HepG2 (cell line): ENCODE measurements at regions not wholly inside any gene's neighbourhood (a gene's known extent, or its start where the extent isn't known, plus 50 kb on each side); places are given as distances from the start of the nearest gene placed in this dataset.

ENCODE experiments used
- BCL6 ChIP-seq: IDR thresholded peaks from 2 replicates; pipeline ENCODE4 v1.6.1; 2016; ENCODE audit warnings: missing genetic modification reagents, missing compliant biosample characterization
- CCAR2 ChIP-seq: fragments of 200-400 bp; formaldehyde crosslinking; optimal IDR thresholded peaks from 2 replicates; pipeline ENCODE3; 2018; ENCODE audit warnings: low read depth, mild to moderate bottlenecking, low read length, moderate library complexity
- CHD4 ChIP-seq: fragments of 200-600 bp; sonication (generic); IDR thresholded peaks from 2 replicates; pipeline ENCODE4 v1.7.0; 2017; ENCODE audit warnings: mild to moderate bottlenecking, low read length, borderline replicate concordance
- FOXC1 ChIP-seq: sonication (generic); formaldehyde crosslinking; IDR thresholded peaks from 2 replicates; pipeline ENCODE4 v1.8.0; 2022; ENCODE audit warnings: mild to moderate bottlenecking, missing genetic modification reagents, borderline replicate concordance
- GABPB1 ChIP-seq: IDR thresholded peaks from 2 replicates; pipeline ENCODE4 v1.6.1; 2016; ENCODE audit warnings: mild to moderate bottlenecking, missing genetic modification reagents, moderate library complexity, missing compliant biosample characterization
- GFI1 ChIP-seq: sonication (generic); formaldehyde crosslinking; IDR thresholded peaks from 2 replicates; pipeline ENCODE4 v1.5.0; 2020; ENCODE audit warnings: missing genetic modification reagents, mild to moderate bottlenecking, borderline replicate concordance
- KLF13 ChIP-seq: sonication (generic); formaldehyde crosslinking; IDR thresholded peaks from 2 replicates; pipeline ENCODE4 v1.4.0; 2020; ENCODE audit warnings: mild to moderate bottlenecking, missing genetic modification reagents
- KMT2A ChIP-seq: sonication (generic); formaldehyde crosslinking; IDR thresholded peaks from 2 replicates; pipeline ENCODE4 v1.4.0; 2020; ENCODE audit warnings: missing genetic modification reagents
- MAFF ChIP-seq: IDR thresholded peaks from 2 replicates; pipeline ENCODE4 v1.6.1; 2011; ENCODE audit warnings: low read depth, low read length, improper control_type of control experiment
- MAFK ChIP-seq, 2 experiments: IDR thresholded peaks in 1 of 2; conservative IDR thresholded peaks in 1 of 2; 2 replicates each; pipeline ENCODE4 v1.6.1; 2011; ENCODE audit warnings: improper control_type of control experiment in 2 of 2, low read length in 2 of 2
- NCOA5 ChIP-seq: sonication (generic); formaldehyde crosslinking; IDR thresholded peaks from 2 replicates; pipeline ENCODE4 v1.4.0; 2020; ENCODE audit warnings: missing genetic modification reagents
- PHF8 ChIP-seq: sonication (generic); formaldehyde crosslinking; IDR thresholded peaks from 2 replicates; pipeline ENCODE4 v1.5.0; 2020; ENCODE audit warnings: missing genetic modification reagents
- RAD51 ChIP-seq: fragments of 450-650 bp; IDR thresholded peaks from 2 replicates; pipeline ENCODE4 v1.6.1; 2016; ENCODE audit warnings: borderline replicate concordance
- SAFB2 ChIP-seq: sonication (generic); formaldehyde crosslinking; IDR thresholded peaks from 2 replicates; pipeline ENCODE4 v1.5.1; 2020; ENCODE audit warnings: missing genetic modification reagents, low read depth, mild to moderate bottlenecking, borderline replicate concordance
- SCMH1 ChIP-seq: sonication (generic); formaldehyde crosslinking; IDR thresholded peaks from 2 replicates; pipeline ENCODE4 v1.9.0; 2021; ENCODE audit warnings: missing genetic modification reagents, mild to moderate bottlenecking, borderline replicate concordance
- SNAPC2 ChIP-seq: sonication (generic); formaldehyde crosslinking; IDR thresholded peaks from 2 replicates; pipeline ENCODE4 v1.8.1; 2022; ENCODE audit warnings: mild to moderate bottlenecking, missing genetic modification reagents
- SOX6 ChIP-seq, 2 experiments: fragments of 450-650 bp in 1 of 2; sonication (generic) in 1 of 2; formaldehyde crosslinking in 1 of 2; IDR thresholded peaks; 2 replicates each; pipeline versions ENCODE4 v1.4.0 to v1.6.1; 2017 to 2020; ENCODE audit warnings: antibody characterized with exemption in 1 of 2, mild to moderate bottlenecking in 1 of 2, missing genetic modification reagents in 1 of 2
- SRSF1 ChIP-seq: fragments of 200-400 bp; formaldehyde crosslinking; optimal IDR thresholded peaks from 2 replicates; pipeline ENCODE3; 2017; ENCODE audit warnings: mild to moderate bottlenecking, low read depth, low read length, moderate library complexity
- TBX2 ChIP-seq: sonication (generic); formaldehyde crosslinking; IDR thresholded peaks from 2 replicates; pipeline ENCODE4 v1.5.0; 2020; ENCODE audit warnings: missing genetic modification reagents, mild to moderate bottlenecking, borderline replicate concordance
- TEAD2 ChIP-seq: sonication (generic); formaldehyde crosslinking; IDR thresholded peaks from 2 replicates; pipeline ENCODE4 v1.9.0; 2021; ENCODE audit warnings: missing genetic modification reagents
- YEATS2 ChIP-seq: sonication (generic); formaldehyde crosslinking; IDR thresholded peaks from 2 replicates; pipeline ENCODE4 v1.4.0; 2020; ENCODE audit warnings: missing genetic modification reagents, borderline replicate concordance
- ZFP41 ChIP-seq: sonication (generic); formaldehyde crosslinking; IDR thresholded peaks from 2 replicates; pipeline ENCODE4 v1.4.0; 2020; ENCODE audit warnings: mild to moderate bottlenecking, missing genetic modification reagents, borderline replicate concordance
- ZNF430 ChIP-seq: sonication (generic); formaldehyde crosslinking; IDR thresholded peaks from 2 replicates; pipeline ENCODE4 v1.9.0; 2021; ENCODE audit warnings: mild to moderate bottlenecking, missing genetic modification reagents
- ZNF550 ChIP-seq: sonication (generic); formaldehyde crosslinking; IDR thresholded peaks from 2 replicates; pipeline ENCODE4 v1.4.0; 2020; ENCODE audit warnings: mild to moderate bottlenecking, missing genetic modification reagents, borderline replicate concordance
- ZNF678 ChIP-seq: sonication (generic); formaldehyde crosslinking; IDR thresholded peaks from 2 replicates; pipeline ENCODE4 v1.4.0; 2020; ENCODE audit warnings: mild to moderate bottlenecking, missing genetic modification reagents
- ZNF768 ChIP-seq: sonication (generic); formaldehyde crosslinking; IDR thresholded peaks from 2 replicates; pipeline ENCODE4 v1.4.0; 2020; ENCODE audit warnings: missing genetic modification reagents
- ZZZ3 ChIP-seq: sonication (generic); formaldehyde crosslinking; IDR thresholded peaks from 2 replicates; pipeline ENCODE4 v1.4.0; 2020; ENCODE audit warnings: missing genetic modification reagents, mild to moderate bottlenecking, borderline replicate concordance
- TF ChIP-seq, protein P1 (sequence below): fragments of 450-650 bp; IDR thresholded peaks from 2 replicates; pipeline ENCODE4 v1.6.1; 2017
- TF ChIP-seq, protein P2 (sequence below), 2 experiments: fragments of 450-650 bp in 1 of 2; sonication (generic) in 1 of 2; formaldehyde crosslinking; IDR thresholded peaks; 2 replicates each; pipeline versions ENCODE4 v1.5.0 to v1.8.0; 2020 to 2022; ENCODE audit warnings: mild to moderate bottlenecking in 1 of 2, missing genetic modification reagents in 1 of 2
- TF ChIP-seq, protein P3 (sequence below): IDR thresholded peaks from 2 replicates; pipeline ENCODE4 v1.6.1; 2012; ENCODE audit warnings: inconsistent platforms
- TF ChIP-seq, protein P4 (sequence below): sonication (generic); formaldehyde crosslinking; IDR thresholded peaks from 2 replicates; pipeline ENCODE4 v1.8.1; 2023; ENCODE audit warnings: mild to moderate bottlenecking, missing genetic modification reagents

DNA sequence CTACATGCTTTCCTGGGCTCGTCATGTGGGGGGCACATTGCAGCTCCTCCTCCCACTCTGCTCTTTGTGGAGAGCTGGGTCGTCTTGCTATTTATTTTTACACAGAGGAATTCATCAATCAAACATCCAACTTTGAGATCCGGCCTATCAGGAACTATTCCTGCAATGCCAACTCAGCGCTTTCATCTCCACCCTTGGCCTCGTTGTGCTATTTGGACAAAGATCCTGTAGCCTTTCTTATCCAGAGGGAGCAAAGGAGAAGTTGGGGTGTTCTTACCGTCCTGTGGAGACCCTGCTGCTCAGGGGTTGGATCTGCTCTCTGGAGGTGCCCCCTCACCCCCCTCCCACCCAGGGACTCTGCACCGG lies 92.1 kb downstream of the ASB1 start (continued):
- TF ChIP-seq, protein P1, sequence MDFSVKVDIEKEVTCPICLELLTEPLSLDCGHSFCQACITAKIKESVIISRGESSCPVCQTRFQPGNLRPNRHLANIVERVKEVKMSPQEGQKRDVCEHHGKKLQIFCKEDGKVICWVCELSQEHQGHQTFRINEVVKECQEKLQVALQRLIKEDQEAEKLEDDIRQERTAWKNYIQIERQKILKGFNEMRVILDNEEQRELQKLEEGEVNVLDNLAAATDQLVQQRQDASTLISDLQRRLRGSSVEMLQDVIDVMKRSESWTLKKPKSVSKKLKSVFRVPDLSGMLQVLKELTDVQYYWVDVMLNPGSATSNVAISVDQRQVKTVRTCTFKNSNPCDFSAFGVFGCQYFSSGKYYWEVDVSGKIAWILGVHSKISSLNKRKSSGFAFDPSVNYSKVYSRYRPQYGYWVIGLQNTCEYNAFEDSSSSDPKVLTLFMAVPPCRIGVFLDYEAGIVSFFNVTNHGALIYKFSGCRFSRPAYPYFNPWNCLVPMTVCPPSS, result no peak
- TF ChIP-seq RAD51, result no peak
- TF ChIP-seq TBX2 (CRISPR knock-in tag), result no peak
- TF ChIP-seq, protein P2, sequence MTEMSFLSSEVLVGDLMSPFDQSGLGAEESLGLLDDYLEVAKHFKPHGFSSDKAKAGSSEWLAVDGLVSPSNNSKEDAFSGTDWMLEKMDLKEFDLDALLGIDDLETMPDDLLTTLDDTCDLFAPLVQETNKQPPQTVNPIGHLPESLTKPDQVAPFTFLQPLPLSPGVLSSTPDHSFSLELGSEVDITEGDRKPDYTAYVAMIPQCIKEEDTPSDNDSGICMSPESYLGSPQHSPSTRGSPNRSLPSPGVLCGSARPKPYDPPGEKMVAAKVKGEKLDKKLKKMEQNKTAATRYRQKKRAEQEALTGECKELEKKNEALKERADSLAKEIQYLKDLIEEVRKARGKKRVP (CRISPR knock-in tag; IDR thresholded peaks at IDR 0.05), result no peak
- TF ChIP-seq ZNF430, result no peak
- TF ChIP-seq KLF13 (CRISPR knock-in tag), result no peak
- no peak for TF ChIP-seq YEATS2 (CRISPR knock-in tag)
- no peak for TF ChIP-seq GABPB1 (CRISPR knock-in tag)
- TF ChIP-seq SOX6 (IDR thresholded peaks at IDR 0.05), result no peak
- no peak for TF ChIP-seq SOX6 (CRISPR knock-in tag; IDR thresholded peaks at IDR 0.05)
- no peak for TF ChIP-seq ZNF550
- TF ChIP-seq GFI1, result no peak
- TF ChIP-seq SNAPC2 (CRISPR knock-in tag), result no peak
- 0 out of 2 replicates have a peak, but pooled peaks have one; percentile 13 for TF ChIP-seq FOXC1 (CRISPR knock-in tag)
- TF ChIP-seq, protein P3, sequence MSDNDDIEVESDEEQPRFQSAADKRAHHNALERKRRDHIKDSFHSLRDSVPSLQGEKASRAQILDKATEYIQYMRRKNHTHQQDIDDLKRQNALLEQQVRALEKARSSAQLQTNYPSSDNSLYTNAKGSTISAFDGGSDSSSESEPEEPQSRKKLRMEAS, result no peak
- peak; percentile 95 for TF ChIP-seq MAFF
- no peak for TF ChIP-seq ZFP41 (CRISPR knock-in tag)
- no peak for TF ChIP-seq BCL6 (CRISPR knock-in tag)
- no peak for TF ChIP-seq SCMH1 (CRISPR knock-in tag)
- no peak for TF ChIP-seq ZZZ3 (CRISPR knock-in tag)
- no peak for TF ChIP-seq PHF8
- TF ChIP-seq ZNF768 (CRISPR knock-in tag), result no peak
- TF ChIP-seq KMT2A (CRISPR knock-in tag), result no peak
- no peak for TF ChIP-seq SRSF1
- TF ChIP-seq SAFB2 (CRISPR knock-in tag), result no peak
- TF ChIP-seq CCAR2, result no peak
- TF ChIP-seq NCOA5, result no peak
- TF ChIP-seq TEAD2 (CRISPR knock-in tag), result no peak
- TF ChIP-seq, protein P4, sequence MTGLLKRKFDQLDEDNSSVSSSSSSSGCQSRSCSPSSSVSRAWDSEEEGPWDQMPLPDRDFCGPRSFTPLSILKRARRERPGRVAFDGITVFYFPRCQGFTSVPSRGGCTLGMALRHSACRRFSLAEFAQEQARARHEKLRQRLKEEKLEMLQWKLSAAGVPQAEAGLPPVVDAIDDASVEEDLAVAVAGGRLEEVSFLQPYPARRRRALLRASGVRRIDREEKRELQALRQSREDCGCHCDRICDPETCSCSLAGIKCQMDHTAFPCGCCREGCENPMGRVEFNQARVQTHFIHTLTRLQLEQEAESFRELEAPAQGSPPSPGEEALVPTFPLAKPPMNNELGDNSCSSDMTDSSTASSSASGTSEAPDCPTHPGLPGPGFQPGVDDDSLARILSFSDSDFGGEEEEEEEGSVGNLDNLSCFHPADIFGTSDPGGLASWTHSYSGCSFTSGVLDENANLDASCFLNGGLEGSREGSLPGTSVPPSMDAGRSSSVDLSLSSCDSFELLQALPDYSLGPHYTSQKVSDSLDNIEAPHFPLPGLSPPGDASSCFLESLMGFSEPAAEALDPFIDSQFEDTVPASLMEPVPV (CRISPR knock-in tag), result no peak
- TF ChIP-seq MAFK (conservative IDR thresholded peaks at IDR 0.05 in 1 of 2, IDR thresholded peaks at IDR 0.05 in 1 of 2; ENCODE audit: low read length in 2 of 2), result peak; percentile 97 to 98
- TF ChIP-seq CHD4, result no peak
- no peak for TF ChIP-seq ZNF678 (CRISPR knock-in tag)
